OCI-LY1 (cell line): ENCODE measurements at regions not wholly inside any gene's neighbourhood (a gene's known extent, or its start where the extent isn't known, plus 50 kb on each side); places are given as distances from the start of the nearest gene placed in this dataset.

ENCODE experiments used
- EZH2 ChIP-seq: fragments of 200-600 bp; sonication (generic), shearing (Covaris generic); IDR thresholded peaks from 2 replicates; pipeline ENCODE4 v1.8.0; 2017; ENCODE audit warnings: borderline replicate concordance, mixed run types, mild to moderate bottlenecking, antibody characterized with exemption, low read length, moderate library complexity, mixed read lengths
- TF ChIP-seq, protein P1 (sequence below): fragments of 200-600 bp; sonication (generic), shearing (Covaris generic); IDR thresholded peaks from 2 replicates; pipeline ENCODE4 v1.5.1; 2017; ENCODE audit warnings: mild to moderate bottlenecking, antibody characterized with exemption, low read length, moderate library complexity, mixed read lengths

DNA sequence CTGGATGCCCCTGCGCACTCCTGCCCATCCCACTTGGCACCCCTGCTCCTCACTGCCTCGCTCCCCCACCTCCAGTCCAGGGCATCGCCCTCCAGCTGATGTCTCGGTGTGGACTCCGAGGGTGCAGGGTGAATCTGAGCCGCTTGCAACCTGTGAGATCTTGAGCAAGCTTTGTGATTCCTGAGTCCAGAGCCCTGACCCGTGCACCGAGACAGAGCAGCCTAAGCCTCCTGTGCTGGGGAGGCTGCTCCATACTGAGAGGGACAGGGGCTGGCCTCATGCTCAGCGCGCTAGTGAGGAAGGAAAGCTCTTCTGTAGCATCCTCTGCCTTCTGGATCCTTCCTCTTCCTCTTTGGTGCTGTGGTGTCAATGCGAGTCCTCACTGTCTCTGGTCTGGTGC lies 116.0 kb downstream of the TEX29 start:
- TF ChIP-seq, protein P1, sequence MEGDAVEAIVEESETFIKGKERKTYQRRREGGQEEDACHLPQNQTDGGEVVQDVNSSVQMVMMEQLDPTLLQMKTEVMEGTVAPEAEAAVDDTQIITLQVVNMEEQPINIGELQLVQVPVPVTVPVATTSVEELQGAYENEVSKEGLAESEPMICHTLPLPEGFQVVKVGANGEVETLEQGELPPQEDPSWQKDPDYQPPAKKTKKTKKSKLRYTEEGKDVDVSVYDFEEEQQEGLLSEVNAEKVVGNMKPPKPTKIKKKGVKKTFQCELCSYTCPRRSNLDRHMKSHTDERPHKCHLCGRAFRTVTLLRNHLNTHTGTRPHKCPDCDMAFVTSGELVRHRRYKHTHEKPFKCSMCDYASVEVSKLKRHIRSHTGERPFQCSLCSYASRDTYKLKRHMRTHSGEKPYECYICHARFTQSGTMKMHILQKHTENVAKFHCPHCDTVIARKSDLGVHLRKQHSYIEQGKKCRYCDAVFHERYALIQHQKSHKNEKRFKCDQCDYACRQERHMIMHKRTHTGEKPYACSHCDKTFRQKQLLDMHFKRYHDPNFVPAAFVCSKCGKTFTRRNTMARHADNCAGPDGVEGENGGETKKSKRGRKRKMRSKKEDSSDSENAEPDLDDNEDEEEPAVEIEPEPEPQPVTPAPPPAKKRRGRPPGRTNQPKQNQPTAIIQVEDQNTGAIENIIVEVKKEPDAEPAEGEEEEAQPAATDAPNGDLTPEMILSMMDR = no peak
- TF ChIP-seq EZH2 = no peak
